ENCODE measurements at regions not wholly inside any gene's neighbourhood (a gene's known extent, or its start where the extent isn't known, plus 50 kb on each side); places are given as distances from the start of the nearest gene placed in this dataset.

- no peak overlapping the region for H3K4me3 ChIP-seq (ENCODE audit: low read depth, low read length)
- no peak for DNase-seq (ENCODE audit: low read depth)
- TF ChIP-seq CTCF (IDR thresholded peaks at IDR 0.05; ENCODE audit: low read depth, low read length, missing control alignments): no peak
Measured at GRCh38 chr1:221791846-221792245, 50.0 kb upstream of the DUSP10 start.

Measured in GM12864 (cell line).